SK-N-SH (cell line): ENCODE measurements at regions not wholly inside any gene's neighbourhood (a gene's known extent, or its start where the extent isn't known, plus 50 kb on each side); places are given as distances from the start of the nearest gene placed in this dataset.

Experiments used
- CTCF ChIA-PET: fragments of 300-600, 350-600 bp; formaldehyde crosslinking; extraction: SDS; loops from one replicate; lab custom pipeline; 2021; lab: Yijun Ruan, JAX
- POLR2A ChIA-PET: fragments of 350-600 bp; sonication (Branson Sonifier 250); formaldehyde crosslinking; extraction: SDS; loops from one replicate; lab custom pipeline; 2020; ENCODE audit warnings: antibody characterized with exemption, inconsistent platforms; lab: Yijun Ruan, JAX
- DNase-seq: peaks from one replicate; pipeline ENCODE4 v3.0.0; 2012
- H2AFZ ChIP-seq: fragments of 200-600 bp; sonication (generic); 2 replicates; pipeline ENCODE4 v1.8.1; 2016; ENCODE audit warnings: antibody characterized with exemption, mild to moderate bottlenecking, low read depth
- H3F3A ChIP-seq: fragments of 200-600 bp; sonication (generic); replicated peaks from 2 replicates; pipeline ENCODE3; 2016; ENCODE audit warnings: antibody characterized with exemption, mild to moderate bottlenecking; ENCODE audit not compliant: insufficient read depth
- H3K27ac ChIP-seq, 2 experiments: fragments of 200-500 bp in 1 of 2; fragments of 200-600 bp in 1 of 2; sonication (Bioruptor generic) in 1 of 2; sonication (generic), shearing (Covaris generic) in 1 of 2; 2 replicates each; pipeline versions ENCODE4 v1.5.1 to v1.6.1; 2014 to 2016; ENCODE audit warnings: low read depth in 2 of 2, inconsistent platforms in 1 of 2, low read length in 1 of 2, mild to moderate bottlenecking in 1 of 2, mixed read lengths in 1 of 2
- H3K27me3 ChIP-seq: fragments of 200-600 bp; sonication (generic), shearing (Covaris generic); 2 replicates; pipeline ENCODE4 v1.6.1; 2016; ENCODE audit warnings: mixed run types; ENCODE audit not compliant: insufficient read depth
- H3K36me3 ChIP-seq, 2 experiments: fragments of 200-500 bp in 1 of 2; fragments of 200-600 bp in 1 of 2; sonication (Bioruptor generic) in 1 of 2; sonication (generic) in 1 of 2; replicated peaks in 1 of 2; 2 replicates each; pipeline versions ENCODE3 to v1.5.1; 2014 to 2016; ENCODE audit warnings: low read length in 1 of 2, mild to moderate bottlenecking in 1 of 2; ENCODE audit not compliant: insufficient read depth in 2 of 2, control insufficient read depth in 1 of 2
- H3K4me1 ChIP-seq, 2 experiments: fragments of 200-500 bp in 1 of 2; fragments of 200-600 bp in 1 of 2; sonication (Bioruptor generic) in 1 of 2; sonication (generic), shearing (Covaris generic) in 1 of 2; 2 replicates each; pipeline versions ENCODE4 v1.5.1 to v1.6.1; 2014 to 2016; ENCODE audit warnings: low read depth in 1 of 2, low read length in 1 of 2, mixed run types in 1 of 2; ENCODE audit not compliant: insufficient read depth in 2 of 2, control insufficient read depth in 1 of 2
- H3K4me2 ChIP-seq: fragments of 200-600 bp; sonication (generic), shearing (Covaris generic); 2 replicates; pipeline ENCODE4 v1.6.1; 2017; ENCODE audit warnings: mixed run types
- H3K4me3 ChIP-seq, 2 experiments: fragments of 200-500 bp in 1 of 2; fragments of 200-600 bp in 1 of 2; sonication (Bioruptor generic) in 1 of 2; sonication (generic), shearing (Covaris generic) in 1 of 2; 2 replicates each; pipeline versions ENCODE4 v1.5.1 to v1.8.1; 2014 to 2016; ENCODE audit warnings: low read depth in 2 of 2, inconsistent platforms in 1 of 2, low read length in 1 of 2, mild to moderate bottlenecking in 1 of 2, mixed read lengths in 1 of 2, moderate library complexity in 1 of 2
- H3K79me2 ChIP-seq: fragments of 200-600 bp; sonication (generic); 2 replicates; pipeline ENCODE4 v1.8.1; 2017; ENCODE audit warnings: mild to moderate bottlenecking; ENCODE audit not compliant: insufficient read depth
- H3K9ac ChIP-seq: fragments of 200-600 bp; sonication (generic); 2 replicates; pipeline ENCODE4 v1.6.1; 2017; ENCODE audit warnings: mixed run types
- H3K9me2 ChIP-seq: fragments of 200-600 bp; sonication (generic); 2 replicates; pipeline ENCODE4 v1.6.1; 2017; ENCODE audit warnings: mixed run types
- H3K9me3 ChIP-seq: fragments of 200-600 bp; sonication (generic); 2 replicates; pipeline ENCODE4 v1.6.1; 2017; ENCODE audit warnings: mixed run types, mild to moderate bottlenecking, moderate library complexity
- H4K20me1 ChIP-seq: fragments of 200-600 bp; sonication (generic); 2 replicates; pipeline ENCODE4 v1.6.1; 2017; ENCODE audit warnings: mild to moderate bottlenecking, mixed run types; ENCODE audit not compliant: insufficient read depth
- CHD2 ChIP-seq: fragments of 150-350 bp; IDR thresholded peaks from 2 replicates; pipeline ENCODE4 v1.6.1; 2018; ENCODE audit warnings: low read length; ENCODE audit not compliant: partially characterized antibody
- EZH2phosphoT487 ChIP-seq: fragments of 200-600 bp; sonication (generic); IDR thresholded peaks from 2 replicates; pipeline ENCODE4 v1.6.1; 2017; ENCODE audit warnings: low read depth, mixed run types, mild to moderate bottlenecking, antibody characterized with exemption, moderate library complexity, borderline replicate concordance
- FOSL2 ChIP-seq: IDR thresholded peaks from 2 replicates; pipeline ENCODE4 v1.4.0; 2012; ENCODE audit warnings: low read depth, mild to moderate bottlenecking, moderate library complexity, borderline replicate concordance
- FOXJ3 ChIP-seq: sonication (generic); formaldehyde crosslinking; IDR thresholded peaks from 2 replicates; pipeline ENCODE4 v1.5.1; 2020; ENCODE audit warnings: mild to moderate bottlenecking, missing genetic modification reagents
- FOXM1 ChIP-seq: IDR thresholded peaks from 2 replicates; pipeline ENCODE4 v1.4.0; 2012; ENCODE audit warnings: low read depth, mild to moderate bottlenecking
- GATA2 ChIP-seq: sonication (generic); formaldehyde crosslinking; IDR thresholded peaks from 2 replicates; pipeline ENCODE4 v1.5.0; 2020; ENCODE audit warnings: mild to moderate bottlenecking, missing genetic modification reagents
- MAX ChIP-seq: IDR thresholded peaks from 2 replicates; pipeline ENCODE4 v1.4.0; 2012; ENCODE audit warnings: low read depth
- MXI1 ChIP-seq: IDR thresholded peaks from 2 replicates; pipeline ENCODE4 v1.6.1; 2012; ENCODE audit warnings: mild to moderate bottlenecking, low read depth, low read length, improper control_type of control experiment
- NRF1 ChIP-seq: IDR thresholded peaks from 2 replicates; pipeline ENCODE4 v1.6.1; 2012; ENCODE audit warnings: low read depth, mild to moderate bottlenecking, low read length
- REST ChIP-seq: IDR thresholded peaks from 2 replicates; pipeline ENCODE4 v1.6.1; 2012; ENCODE audit warnings: mild to moderate bottlenecking, low read depth, low read length, moderate library complexity
- RFX5 ChIP-seq: IDR thresholded peaks from 2 replicates; pipeline ENCODE4 v1.6.1; 2012; ENCODE audit warnings: mild to moderate bottlenecking, improper control_type of control experiment, low read length
- RXRA ChIP-seq: IDR thresholded peaks from 2 replicates; pipeline ENCODE4 v1.4.0; 2012; ENCODE audit warnings: low read depth, mild to moderate bottlenecking, borderline replicate concordance
- TCF12 ChIP-seq: IDR thresholded peaks from 2 replicates; pipeline ENCODE4 v1.4.0; 2012
- YY1 ChIP-seq: IDR thresholded peaks from 2 replicates; pipeline ENCODE4 v1.4.0; 2012; ENCODE audit warnings: low read depth, mild to moderate bottlenecking
- WGBS: methylation state at CpG from one replicate; pipeline ENCODE4 v1.1.6; 2017; ENCODE audit warnings: low lambda C conversion rate; 5-methylcytosine and 5-hydroxymethylcytosine counted together
- TF ChIP-seq, protein P1 (sequence below): IDR thresholded peaks from 2 replicates; pipeline ENCODE4; 2012

DNA sequence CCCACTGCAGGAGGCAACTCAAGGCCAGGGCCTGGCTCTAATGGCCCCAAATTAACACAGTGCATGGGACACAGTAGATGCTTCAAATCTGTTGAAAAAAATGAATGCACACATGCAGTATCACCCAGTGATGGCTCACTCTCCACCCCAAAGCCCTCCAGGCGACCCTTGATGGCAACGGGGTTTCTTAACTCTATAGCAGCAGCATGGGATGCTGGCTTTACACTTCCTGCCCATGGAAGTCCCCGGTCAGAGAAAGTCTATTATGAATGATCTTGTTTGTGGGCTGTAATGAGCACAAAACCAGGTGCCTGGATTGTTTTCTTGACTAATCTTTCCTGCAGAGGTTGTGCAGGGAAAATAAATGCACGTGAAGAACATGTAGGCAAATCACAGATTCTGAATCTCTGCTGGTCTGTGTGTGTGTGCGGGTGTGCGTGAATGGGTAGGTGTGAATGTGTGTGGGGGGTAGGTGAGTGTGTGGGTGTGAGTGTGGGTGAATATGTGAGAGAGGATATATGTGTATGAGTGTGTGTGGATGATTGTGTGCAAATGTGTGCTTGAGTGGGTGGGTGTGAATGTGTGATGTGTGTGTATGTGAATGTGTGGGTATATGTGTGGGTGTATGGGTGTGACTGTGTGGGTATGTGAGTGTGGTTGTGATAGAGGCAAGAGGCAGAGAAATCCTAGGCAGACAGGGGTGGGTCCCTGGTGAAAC is 60.1 kb upstream of the MLN start:
- H3K9me3 ChIP-seq = no peaks in the 10 kb centered on the region
- H3K27ac ChIP-seq = no peak overlapping the region
- no peaks in the 10 kb centered on the region for H3K4me1 ChIP-seq
- DNase-seq = no peak
- H3K79me2 ChIP-seq = no peaks in the 10 kb centered on the region
- H3K9me2 ChIP-seq = no peaks in the 10 kb centered on the region
- H3F3A ChIP-seq = no peaks in the 10 kb centered on the region
- no peaks in the 10 kb centered on the region for H4K20me1 ChIP-seq
- TF ChIP-seq EZH2phosphoT487 (no peak), FOSL2 (no peak), NRF1 (no peak), FOXM1 (no peak), YY1 (no peak)
- no peak overlapping the region for H2AFZ ChIP-seq
- H3K27me3 ChIP-seq = no peaks in the 10 kb centered on the region; the same call in 1 of the 2 replicates
- ChIA-PET CTCF (interaction anchor here (0.8 kb wide), 1 partner anchor 191 kb away, joined by 3 read pairs; no protein-coding TSS in a partner anchor), POLR2A (no interaction called here)
- no peak overlapping the region for H3K9ac ChIP-seq
- H3K36me3 ChIP-seq = no peaks in the 10 kb centered on the region
- no peak overlapping the region for H3K4me3 ChIP-seq
- H3K4me2 ChIP-seq = no peak overlapping the region
- 72% methylated on average over 6 of the region's 6 CpGs for WGBS

DNA sequence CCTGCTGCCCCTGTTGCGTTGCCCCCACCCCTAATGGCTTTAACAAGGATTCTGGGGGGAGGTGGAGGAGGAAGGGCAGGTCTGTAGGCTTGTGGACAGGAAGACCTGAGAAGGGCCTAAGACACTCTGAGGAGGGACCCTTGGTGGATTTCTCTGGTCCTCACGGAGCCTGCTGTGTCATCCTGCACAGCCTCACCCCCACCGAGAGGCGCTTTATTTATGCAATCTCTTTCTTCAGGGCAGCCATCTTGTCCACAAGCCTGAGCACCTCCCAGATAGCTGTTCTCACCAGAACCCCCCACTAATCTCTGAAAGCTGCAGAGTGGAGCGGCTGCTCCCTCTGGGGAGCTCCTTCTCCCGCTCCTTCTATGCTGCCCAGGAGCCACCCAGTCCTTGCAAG is 59.3 kb upstream of the MLN start:
- WGBS = 87% methylated on average over 5 of the region's 6 CpGs
- TF ChIP-seq FOXJ3 (CRISPR knock-in tag) = no peak
- no peak for TF ChIP-seq CHD2
- no peak for TF ChIP-seq TCF12
- TF ChIP-seq RXRA = no peak
- TF ChIP-seq, protein P1, sequence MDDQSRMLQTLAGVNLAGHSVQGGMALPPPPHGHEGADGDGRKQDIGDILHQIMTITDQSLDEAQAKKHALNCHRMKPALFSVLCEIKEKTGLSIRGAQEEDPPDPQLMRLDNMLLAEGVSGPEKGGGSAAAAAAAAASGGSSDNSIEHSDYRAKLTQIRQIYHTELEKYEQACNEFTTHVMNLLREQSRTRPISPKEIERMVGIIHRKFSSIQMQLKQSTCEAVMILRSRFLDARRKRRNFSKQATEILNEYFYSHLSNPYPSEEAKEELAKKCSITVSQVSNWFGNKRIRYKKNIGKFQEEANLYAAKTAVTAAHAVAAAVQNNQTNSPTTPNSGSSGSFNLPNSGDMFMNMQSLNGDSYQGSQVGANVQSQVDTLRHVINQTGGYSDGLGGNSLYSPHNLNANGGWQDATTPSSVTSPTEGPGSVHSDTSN = no peak
- no peak for TF ChIP-seq NRF1

DNA sequence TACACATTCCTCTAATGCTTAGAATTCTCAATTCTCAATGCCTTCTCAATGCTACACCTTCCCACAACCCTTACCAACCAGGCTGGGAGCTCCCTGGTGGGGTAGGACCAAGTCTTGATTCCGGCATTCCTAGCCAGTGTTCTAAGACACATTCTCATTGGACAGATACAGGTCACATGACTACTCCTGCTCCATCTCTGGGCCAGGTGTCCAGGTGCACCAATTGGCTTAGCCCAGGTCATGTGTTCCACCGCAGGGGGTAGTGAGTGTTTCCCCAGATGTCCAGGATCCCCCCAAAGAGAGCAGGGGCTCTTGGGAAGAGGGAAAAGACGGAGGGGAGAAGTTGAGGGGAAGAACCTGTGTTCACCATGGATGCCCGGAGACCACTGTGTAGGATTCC is 58.7 kb upstream of the MLN start:
- CTCF ChIA-PET = interaction anchor here (0.6 to 1.5 kb wide), 3 partner anchors 17 to 1972 kb away, joined by 3 to 4 read pairs (median 3); no protein-coding TSS in a partner anchor
- Histone ChIP-seq H3K79me2 (no peaks in the 10 kb centered on the region), H2AFZ (no peak overlapping the region), H3K36me3 (no peaks in the 10 kb centered on the region), H3K4me3 (no peak overlapping the region), H3K9me3 (no peaks in the 10 kb centered on the region), H3K9me2 (no peaks in the 10 kb centered on the region), H3F3A (no peaks in the 10 kb centered on the region), H3K27ac (no peak overlapping the region), H4K20me1 (no peaks in the 10 kb centered on the region), H3K27me3 (no peaks in the 10 kb centered on the region; the same call in 1 of the 2 replicates), H3K4me1 (no peaks in the 10 kb centered on the region; a peak in 1 of 4 replicates), H3K9ac (no peak overlapping the region), H3K4me2 (no peak overlapping the region)
- POLR2A ChIA-PET = no interaction called here
- TF ChIP-seq FOXJ3 (CRISPR knock-in tag) (no peak), GATA2 (no peak), MXI1 (no peak), RFX5 (no peak), REST (no peak), MAX (no peak), FOSL2 (no peak)
- TF ChIP-seq, protein P1 = no peak
- 95% methylated on average over 2 of the region's 4 CpGs for WGBS
- no peak for DNase-seq

More for the DNA sequence above, 59.3 kb upstream of the MLN start:
- Histone ChIP-seq H3K9me3 (no peaks in the 10 kb centered on the region), H4K20me1 (no peaks in the 10 kb centered on the region), H3K4me1 (no peaks in the 10 kb centered on the region), H3K27me3 (no peaks in the 10 kb centered on the region; the same call in 1 of the 2 replicates), H3K9me2 (no peaks in the 10 kb centered on the region), H2AFZ (no peak overlapping the region), H3K4me2 (no peak overlapping the region), H3K79me2 (no peaks in the 10 kb centered on the region), H3K36me3 (no peaks in the 10 kb centered on the region), H3K9ac (no peak overlapping the region), H3K4me3 (no peak overlapping the region), H3F3A (no peaks in the 10 kb centered on the region), H3K27ac (no peak overlapping the region)
- ChIA-PET POLR2A (no interaction called here), CTCF (interaction anchor here (0.8 kb wide), 1 partner anchor 192 kb away, joined by 3 read pairs; no protein-coding TSS in a partner anchor)
- no peak for DNase-seq
